HG03354 (cell line): ENCODE measurements at regions not wholly inside any gene's neighbourhood (a gene's known extent, or its start where the extent isn't known, plus 50 kb on each side); places are given as distances from the start of the nearest gene placed in this dataset.
"Not testable (repeated sequence)": the region's sequence is repeated elsewhere in the genome, so short reads cannot be mapped to it uniquely, and the experiment has no call there.

ENCODE experiments used
- ATAC-seq: cut with Tn5 transposase; IDR thresholded peaks from one replicate; pipeline ENCODE4 v1.9.1; 2021; ENCODE audit warnings: mild to moderate bottlenecking; ENCODE audit not compliant: unreplicated experiment, poor library complexity, severe bottlenecking

DNA sequence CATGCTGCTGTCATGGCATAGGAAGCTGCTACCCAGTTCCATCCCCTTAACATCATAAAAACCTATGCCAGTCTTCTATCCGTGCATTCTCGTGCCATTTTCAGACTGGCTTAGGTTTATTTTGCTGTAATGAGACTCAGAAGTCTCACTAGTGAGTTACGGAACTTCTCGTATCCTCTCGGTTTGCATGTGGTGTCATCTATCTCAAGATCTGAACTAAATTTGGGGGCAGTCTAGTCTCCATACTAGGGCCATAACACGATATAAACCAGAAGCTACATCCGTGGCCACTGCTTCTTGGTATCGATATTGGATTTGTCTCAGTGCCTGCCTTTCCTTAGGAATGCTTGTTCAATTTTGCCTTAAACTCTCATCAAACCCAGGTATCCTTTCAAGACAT is 771.2 kb upstream of the CDH10 start:
- no peak for ATAC-seq

DNA sequence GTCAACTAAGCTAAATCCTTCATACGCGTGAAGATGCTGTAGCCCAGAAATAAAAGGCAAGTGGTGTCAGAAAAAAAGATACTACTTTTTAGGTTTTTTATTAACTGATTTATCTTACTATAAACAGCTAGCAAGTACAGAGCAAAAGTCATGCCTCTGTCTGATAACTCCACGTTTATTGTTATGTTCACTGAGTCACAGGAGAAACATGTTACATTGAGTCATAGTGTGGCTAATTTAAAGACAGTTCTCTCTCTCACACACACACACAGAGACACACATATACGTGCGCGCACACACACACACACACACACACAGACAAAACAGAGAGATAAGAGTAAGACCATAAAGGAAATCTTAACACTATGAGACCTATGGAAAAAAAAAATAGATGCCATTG is 770.0 kb upstream of the CDH10 start:
- ATAC-seq: no peak

DNA sequence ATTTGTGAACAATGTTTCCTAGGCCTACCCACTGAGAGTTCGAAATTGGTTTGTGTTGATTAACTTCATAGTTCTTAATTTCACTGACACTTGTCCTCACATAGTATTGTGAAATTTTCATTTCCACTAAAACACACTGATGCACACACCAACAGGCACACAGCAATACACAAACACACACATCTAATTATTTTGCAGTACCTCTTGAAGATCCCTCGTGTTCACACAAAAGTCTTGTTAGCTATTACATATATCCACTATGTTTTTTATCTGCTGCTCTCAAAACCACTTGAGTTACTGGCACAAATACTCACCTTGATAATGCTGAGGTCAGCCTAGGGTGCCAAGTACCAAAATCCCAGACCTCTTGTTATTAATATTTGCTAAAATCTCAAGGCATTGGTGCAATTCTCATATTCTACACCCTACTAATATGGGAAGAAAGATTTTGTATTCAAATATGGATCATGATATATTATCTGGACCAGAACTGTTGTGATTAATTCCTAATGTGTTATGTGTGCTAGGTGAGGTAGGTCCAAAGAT is 767.4 kb upstream of the CDH10 start:
- ATAC-seq: no peak

DNA sequence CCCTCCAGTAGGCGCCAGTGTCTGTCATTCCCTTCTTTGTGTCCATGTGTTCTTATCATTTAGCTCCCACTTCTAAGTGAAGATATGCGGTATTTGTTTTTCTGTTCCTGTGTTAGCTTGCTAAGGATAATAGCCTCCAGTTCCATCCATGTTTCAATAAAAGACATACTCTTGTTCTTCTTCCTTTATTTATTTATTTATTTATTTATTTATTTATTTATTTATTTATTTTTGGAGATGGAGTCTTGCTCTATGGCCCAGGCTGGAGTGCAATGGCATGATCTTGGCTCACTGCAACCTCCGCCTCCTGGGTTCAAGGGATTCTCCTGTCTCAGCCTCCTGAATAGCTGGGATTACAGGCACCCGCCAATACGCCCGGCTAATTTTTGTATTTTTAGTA is 762.6 kb upstream of the CDH10 start:
- not testable (repeated sequence) for ATAC-seq

DNA sequence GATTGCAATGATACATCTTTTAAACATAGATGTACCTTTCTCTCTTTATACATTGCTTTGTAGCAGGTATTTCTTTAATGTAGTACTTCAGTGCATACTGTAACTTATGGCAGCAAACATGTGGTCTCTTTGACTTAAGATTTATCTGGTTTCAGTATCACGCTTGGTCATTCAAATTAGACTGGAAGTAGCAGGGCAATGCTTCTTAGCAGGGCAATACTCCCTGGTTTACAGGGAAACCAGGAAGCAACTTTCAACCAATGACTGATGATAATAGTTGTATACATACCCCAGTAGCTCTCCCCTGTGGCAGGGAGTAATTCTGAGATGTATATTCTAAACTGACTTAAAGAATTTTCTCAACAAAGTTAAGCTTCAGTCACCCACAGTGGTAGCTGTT is 761.1 kb upstream of the CDH10 start:
- ATAC-seq: no peak

DNA sequence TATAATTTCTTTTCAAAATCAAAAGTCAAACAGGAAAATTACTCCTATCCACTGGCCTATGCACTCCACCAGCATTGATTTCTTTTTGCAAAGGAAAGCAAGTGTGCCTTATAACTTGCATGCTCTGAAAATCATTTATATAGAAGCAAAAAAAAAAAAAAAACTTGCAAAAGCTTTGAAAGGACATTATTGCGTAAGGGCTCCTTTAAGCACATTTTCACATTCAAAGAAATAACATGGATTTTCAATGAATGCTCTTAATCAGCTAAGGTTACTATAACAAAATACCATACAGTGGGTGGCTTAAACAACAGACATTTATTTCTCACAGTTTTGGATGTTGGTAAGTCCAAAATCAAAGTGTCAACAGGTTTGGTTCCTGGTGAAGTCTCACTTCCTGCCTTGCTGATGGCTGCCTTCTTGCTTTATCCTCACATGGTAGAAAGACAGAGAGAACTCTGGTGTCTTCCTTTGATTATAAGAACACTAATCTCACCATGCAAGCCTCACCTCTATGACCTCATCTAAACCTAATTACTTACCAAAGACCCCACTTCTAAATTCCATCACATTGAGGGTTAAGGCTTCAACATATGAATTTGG is 755.2 kb upstream of the CDH10 start:
- ATAC-seq: no peak

DNA sequence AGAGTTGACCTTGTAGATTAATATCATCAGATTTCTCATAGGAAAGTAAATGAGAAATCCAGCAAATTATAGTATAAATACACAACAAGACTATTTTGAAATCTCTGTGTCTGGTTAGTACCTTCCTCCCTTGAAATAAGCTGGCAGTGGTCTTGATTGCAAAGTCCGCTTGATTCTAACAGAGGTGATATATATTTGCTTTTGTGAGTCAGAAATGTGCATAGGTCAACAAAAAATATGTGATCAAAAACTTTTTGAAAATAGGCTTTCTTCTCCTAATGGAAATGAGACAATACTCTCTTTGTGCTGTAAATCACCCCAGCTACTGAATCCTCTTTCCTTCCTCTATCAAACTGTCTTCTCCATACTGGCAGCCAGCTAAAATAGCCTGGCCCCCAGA is 749.2 kb upstream of the CDH10 start:
- ATAC-seq: no peak

DNA sequence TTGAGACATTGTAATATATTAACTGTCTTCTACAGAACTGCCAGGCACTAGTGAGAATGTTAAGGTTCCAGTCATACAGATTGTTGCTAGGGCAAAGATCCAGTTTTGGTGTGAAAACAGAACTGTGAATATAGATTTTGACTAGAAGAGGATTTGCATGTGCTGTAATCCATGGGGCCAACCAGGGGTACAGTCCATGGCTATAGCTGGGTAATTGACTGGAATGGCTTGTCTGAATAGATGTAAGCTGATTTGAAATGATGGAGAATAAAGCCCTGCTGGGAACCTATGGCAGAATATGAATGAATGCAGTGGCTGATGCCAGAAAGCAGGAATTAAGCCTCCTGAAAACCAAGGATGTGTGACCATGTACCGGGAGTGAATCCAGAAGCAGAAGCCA is 748.5 kb upstream of the CDH10 start:
- ATAC-seq: no peak

DNA sequence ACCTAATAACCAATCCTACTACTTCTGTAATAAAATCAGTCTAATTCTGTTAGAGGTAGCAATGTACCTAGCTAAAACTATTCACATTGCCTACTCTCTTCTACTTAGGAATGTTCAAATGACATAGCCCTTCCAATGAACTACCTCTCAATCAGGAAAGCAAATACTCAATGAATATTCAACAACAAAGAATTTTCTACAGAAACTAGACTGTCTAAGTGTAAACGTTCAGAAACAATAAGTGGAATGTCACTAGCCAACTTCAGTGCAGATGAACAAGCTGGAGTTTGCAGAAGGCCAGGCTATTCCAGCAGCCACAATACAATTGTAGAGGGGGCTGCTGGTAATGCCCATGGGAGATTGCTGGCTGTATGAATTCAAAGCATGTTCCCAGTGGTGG is 743.2 kb upstream of the CDH10 start:
- no peak for ATAC-seq

DNA sequence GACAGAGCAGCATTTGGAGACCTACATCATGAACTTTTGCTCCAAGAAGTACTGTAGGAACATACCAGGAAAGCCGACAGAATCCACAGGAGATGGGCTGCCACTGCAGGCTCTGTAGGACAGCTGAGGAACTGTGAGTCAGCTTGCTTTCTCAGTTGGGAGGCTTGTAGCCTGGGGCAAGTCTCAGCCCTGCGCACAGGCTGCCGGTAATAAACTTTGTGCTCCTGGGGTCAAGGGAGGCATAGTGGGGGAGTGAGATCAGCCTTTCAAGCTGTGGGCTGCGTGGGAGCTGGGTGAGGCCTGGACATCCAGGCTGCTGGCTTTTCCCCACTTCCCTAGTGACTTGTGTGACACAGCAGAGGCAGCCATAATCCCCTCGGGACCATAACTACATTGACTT is 718.0 kb upstream of the CDH10 start:
- ATAC-seq: no peak

DNA sequence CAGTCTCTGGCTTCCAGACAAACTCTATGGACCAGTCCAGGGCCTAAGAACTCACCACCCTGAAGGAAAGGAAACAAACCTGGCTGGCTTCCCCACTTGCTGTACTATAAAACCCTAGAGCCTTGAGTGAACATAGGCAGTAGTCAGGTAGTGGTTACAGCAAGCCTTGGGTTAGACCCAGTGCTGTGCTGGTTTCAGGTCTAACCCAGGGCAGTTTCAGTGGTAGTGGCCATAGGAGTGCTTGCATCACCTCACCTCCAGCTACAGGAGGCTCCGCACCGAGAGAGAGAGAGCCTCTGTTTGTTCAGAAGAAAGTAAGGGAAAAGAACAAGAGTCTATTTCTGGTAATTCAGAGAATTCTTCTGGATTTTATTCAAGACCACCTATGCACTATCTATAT is 714.1 kb upstream of the CDH10 start:
- no peak for ATAC-seq

DNA sequence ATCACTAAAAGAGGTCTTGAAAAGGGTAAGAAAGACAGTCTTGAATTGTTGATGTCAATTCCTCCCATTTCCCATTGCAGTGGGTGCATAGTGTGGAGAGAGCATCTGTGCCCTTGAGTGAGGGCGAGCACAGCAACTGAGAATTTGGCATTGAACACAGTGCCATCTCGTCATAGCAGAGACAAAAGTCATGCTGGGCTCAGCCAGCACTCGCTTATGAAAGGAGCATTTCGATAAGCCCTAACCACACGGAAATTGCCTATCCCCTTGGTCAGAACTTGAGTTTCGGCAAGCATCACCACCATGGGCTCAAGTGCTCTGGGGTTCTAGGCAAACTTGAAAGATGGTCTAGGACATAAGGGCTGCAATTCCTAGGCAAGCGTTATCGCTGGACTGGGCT is 712.8 kb upstream of the CDH10 start:
- ATAC-seq: no peak

DNA sequence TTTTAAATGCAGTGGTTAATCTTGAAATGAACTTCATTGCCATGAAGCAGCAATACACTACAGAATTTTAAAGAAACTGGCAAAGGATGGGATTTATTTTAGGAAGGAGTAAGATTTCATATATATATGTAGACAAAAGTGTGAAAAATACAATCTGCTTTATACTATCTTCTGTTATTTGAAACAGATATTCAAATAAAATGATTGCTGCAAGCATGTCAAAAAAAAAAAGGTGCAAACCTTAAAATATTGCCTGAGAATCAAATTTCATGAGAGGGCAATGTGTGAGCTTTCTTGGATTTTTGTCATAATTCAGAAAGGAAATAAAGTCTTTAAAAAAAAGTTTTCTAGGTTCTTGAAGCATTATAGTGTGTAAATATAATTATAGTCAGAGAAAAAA is 705.0 kb upstream of the CDH10 start:
- ATAC-seq: no peak

DNA sequence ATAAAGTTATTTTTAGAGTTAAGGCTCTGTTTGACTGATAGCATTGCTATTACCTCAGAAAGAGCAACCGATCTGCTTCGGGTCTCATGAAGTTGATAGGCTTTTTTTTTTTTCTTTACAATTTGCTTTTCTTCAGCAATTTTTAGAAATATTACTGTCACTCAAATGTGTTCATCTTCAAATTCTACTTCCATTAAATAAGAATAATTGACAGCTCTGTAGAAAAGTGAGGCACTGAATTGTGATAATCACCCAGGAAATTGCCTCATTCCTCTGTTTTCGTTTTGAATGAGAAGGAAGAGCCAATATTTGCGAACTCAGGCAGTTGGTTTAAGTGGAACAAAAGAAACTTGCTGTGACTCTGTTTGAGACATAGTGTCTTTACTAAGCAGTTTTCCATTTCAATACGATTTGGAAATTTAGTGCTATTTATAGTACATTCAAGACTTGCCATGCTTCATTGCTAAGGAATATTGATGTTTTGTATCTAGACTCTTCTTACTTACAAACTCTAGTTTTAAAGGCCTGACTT is 700.5 kb upstream of the CDH10 start:
- no peak for ATAC-seq

DNA sequence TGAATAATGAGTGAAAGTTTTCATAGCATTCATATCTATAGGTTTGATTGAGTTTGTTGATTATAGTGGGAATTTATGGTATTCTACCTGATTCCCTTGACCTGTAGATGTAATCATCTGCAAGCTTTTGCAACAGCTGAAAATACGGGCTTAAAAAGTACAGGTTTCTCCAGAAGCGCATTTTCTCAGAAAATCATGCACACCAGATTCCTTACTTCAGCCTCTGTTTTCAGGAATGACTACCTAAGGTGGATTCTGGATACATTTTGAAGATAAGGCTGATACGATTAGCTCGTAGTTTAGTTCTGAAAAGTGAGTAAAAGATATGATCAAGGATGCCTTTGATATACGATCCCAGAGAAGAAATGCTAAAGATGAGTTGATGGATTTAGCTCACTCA is 694.8 kb upstream of the CDH10 start:
- no peak for ATAC-seq

DNA sequence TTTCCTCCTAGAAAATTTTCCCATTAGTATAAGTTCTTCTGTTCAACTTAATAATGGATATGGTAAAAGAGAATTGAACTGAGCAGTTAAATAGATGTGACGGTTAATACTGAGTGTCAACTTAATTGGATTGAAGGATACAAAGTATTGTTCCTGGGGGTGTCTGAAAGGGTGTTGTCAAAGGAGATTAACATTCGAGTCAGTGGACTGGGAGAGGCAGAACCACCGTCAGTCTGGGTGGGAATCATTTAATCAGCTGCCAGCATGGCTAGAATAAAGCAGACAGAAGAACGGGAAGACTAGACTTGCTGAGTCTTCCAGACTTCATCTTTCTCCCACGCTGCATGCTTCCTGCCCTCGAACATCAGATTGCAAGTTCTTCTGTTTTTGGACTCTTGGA is 689.6 kb upstream of the CDH10 start:
- ATAC-seq: no peak

DNA sequence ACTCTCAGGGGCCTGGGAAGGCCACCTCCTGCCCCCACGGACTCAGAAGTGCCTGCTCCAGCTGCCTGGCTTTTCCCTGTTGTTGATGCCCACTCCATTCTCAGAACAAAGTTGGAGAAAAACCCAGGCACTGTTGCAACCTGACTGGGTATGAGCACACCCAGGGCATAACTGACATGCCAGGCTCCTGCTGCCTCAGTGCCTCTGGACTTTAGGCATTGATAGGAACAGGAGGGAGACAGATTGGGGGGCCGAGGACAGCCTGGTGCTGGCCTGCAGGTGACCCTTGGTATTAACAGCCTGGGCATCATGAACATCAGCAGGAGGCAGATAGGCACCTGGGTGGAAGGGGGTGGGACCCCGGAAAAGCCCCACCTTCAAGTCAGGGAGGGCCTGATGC is 685.9 kb upstream of the CDH10 start:
- no peak for ATAC-seq

DNA sequence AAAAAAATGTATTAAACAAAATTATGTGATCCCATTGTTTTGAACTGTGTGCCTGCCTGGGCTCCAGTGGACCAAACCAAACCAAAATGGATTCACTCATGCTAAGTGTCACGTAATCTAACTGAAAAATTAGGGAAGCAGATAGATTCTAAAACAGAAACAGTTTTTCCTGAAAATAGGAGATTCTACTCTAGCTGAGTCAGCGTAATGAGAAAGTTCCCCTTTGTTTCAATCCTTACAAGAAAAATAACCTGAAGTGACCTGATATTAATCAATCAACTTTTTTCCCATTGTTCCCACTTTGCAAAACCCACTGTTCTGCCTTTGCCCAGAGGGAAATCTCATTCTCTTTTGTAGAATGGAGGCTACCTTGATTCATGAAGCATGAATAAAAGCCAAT is 682.4 kb upstream of the CDH10 start:
- ATAC-seq: no peak

DNA sequence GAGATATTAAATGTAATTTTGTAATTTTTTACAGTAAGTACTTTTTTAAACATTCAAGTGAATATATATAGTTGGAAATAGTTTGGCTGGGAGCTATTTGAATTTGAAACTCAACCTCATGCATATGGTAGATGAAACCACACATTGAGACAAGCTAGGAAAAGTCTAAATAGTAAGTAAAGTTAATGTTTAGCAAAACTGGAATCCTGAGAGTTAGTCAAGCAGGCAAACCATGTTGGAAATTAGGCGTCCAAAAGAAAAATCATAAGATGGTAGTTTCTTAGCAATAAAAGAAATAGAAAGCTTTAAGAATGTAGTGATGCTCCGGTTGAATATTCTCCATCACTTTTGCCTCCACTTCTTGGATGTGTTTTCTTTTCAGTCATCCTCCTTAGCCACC is 657.1 kb upstream of the CDH10 start:
- ATAC-seq: no peak

DNA sequence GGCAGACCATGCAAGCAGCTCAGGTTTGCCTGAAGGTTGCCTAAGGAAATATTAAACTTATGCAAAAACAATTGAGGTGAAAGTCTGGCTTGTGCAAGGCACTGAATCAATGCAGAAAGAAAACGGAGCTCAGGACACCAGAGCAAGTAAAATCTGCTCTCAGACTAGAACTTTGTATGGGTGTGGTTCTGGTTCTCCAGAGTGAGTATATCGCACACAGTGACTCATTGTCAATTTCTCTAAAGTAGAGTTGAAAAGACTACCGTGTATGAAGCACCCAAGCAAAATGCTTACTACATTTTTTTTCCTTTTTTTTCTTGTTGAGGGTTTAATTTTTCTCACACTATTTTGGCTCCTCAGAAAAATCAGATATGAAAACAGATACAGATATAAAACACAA is 650.3 kb upstream of the CDH10 start:
- ATAC-seq: no peak

DNA sequence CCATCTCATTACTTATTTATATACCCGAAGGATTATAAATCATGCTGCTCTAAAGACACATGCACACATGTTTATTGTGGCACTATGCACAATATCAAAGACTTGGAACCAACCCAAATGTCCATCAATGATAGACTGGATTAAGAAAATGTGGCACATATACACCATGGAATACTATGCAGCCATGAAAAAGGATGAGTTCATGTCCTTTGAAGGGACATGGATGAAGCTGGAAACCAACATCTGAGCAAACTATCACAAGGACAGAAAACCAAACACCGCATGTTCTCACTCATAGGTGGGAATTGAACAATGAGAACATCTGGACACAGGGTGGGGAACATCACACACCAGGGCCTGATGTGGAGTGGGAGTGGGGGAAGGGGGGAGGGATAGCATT is 645.0 kb upstream of the CDH10 start:
- not testable (repeated sequence) for ATAC-seq

DNA sequence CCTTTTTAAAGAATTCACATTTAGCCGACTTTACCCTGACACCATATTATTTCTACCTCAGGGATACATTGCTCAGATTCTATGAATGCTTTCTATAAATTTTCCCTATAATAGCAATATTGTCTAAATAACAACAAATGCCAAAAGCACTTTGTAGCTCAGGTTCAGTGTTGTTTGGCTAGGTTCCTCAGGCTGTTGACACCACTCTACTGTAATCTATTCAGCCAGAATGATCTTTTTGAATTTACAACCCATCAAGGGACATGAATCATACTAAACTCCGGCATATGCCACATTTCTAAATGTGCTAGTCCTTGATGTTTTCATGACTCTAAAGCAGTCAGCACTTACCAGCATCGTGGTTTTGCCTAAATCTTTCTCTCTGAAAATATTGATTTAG is 641.5 kb upstream of the CDH10 start:
- no peak for ATAC-seq
